Transverse colon (tissue), 4 donors: ENCODE measurements at regions not wholly inside any gene's neighbourhood (a gene's known extent, or its start where the extent isn't known, plus 50 kb on each side); places are given as distances from the start of the nearest gene placed in this dataset.

Source experiments
- DNase-seq: peaks from one replicate; pipeline ENCODE4 v3.0.0-alpha.2; 2019
- H3K27ac ChIP-seq, 4 donors: fragments of 200-600 bp; sonication (generic); 2 replicates each; pipeline ENCODE4 v1.5.1; 2016 to 2018; ENCODE audit warnings: inconsistent platforms in 4 of 4
- H3K27me3 ChIP-seq: fragments of 200-600 bp; sonication (generic); 2 replicates; pipeline ENCODE4 v1.5.1; 2017; ENCODE audit warnings: inconsistent platforms
- H3K36me3 ChIP-seq, 4 donors: fragments of 200-600 bp; sonication (generic); 2 replicates each; pipeline ENCODE4 v1.5.1; 2017 to 2019; ENCODE audit warnings: inconsistent platforms in 4 of 4
- H3K4me1 ChIP-seq, 4 donors: fragments of 200-600 bp; sonication (generic); 2 replicates each; pipeline ENCODE4 v1.5.1; 2017 to 2020; ENCODE audit warnings: inconsistent platforms in 4 of 4
- H3K4me3 ChIP-seq, 4 donors: fragments of 200-600 bp; sonication (generic); 1 replicate in 1 of 4; 2 replicates in 3 of 4; pipeline versions ENCODE4 v1.5.1 to v1.6.1; 2017 to 2019; ENCODE audit warnings: inconsistent platforms in 4 of 4
- H3K9me3 ChIP-seq, 2 donors: fragments of 200-600 bp; sonication (generic); 2 replicates each; pipeline ENCODE4 v1.5.1; 2017 to 2019; ENCODE audit warnings: inconsistent platforms in 2 of 2
- CTCF ChIP-seq, 5 experiments: fragments of 200-600 bp in 3 of 5; fragments of 450-650 bp in 2 of 5; sonication (generic) in 3 of 5; IDR thresholded peaks; 1 replicate in 2 of 5; 2 replicates in 3 of 5; pipeline ENCODE4 v1.5.1; 2016 to 2017; ENCODE audit warnings: antibody characterized with exemption in 5 of 5, inconsistent platforms in 3 of 5, mild to moderate bottlenecking in 2 of 5, moderate library complexity in 1 of 5
- EP300 ChIP-seq: sonication (generic); formaldehyde crosslinking; IDR thresholded peaks from one replicate; pipeline ENCODE4 v1.6.1; 2017; ENCODE audit warnings: antibody characterized with exemption, low read depth
- POLR2A ChIP-seq: fragments of 450-650 bp; IDR thresholded peaks from one replicate; pipeline ENCODE4 v1.6.1; 2016; ENCODE audit warnings: antibody characterized with exemption, mild to moderate bottlenecking, moderate library complexity
- POLR2AphosphoS5 ChIP-seq, 3 donors: sonication (generic); formaldehyde crosslinking; IDR thresholded peaks; one replicate each; pipeline ENCODE4 v1.6.1; 2016; ENCODE audit warnings: antibody characterized with exemption in 3 of 3
- WGBS, 2 donors: methylation state at CpG; one replicate each; pipeline ENCODE4 v1.1.5; 2018; ENCODE audit warnings: low coverage in 1 of 2; 5-methylcytosine and 5-hydroxymethylcytosine counted together
- in situ Hi-C, 4 donors: fragments of 200-750 bp; cut with MboI; loops; one replicate each; pipeline versions ENCODE4 v1.15.0 to v1.15.1; 2017; ENCODE audit warnings: low sequenced_read_pairs in 3 of 4, low pct_ligation_motif_present in 1 of 4, low pct_unique_long_range_greater_than_20kb in 1 of 4
- intact Hi-C: fragments of 100-400 bp; cut with DNase I; formaldehyde crosslinking; loops from one replicate; pipeline ENCODE4 v1.15.1; 2023; ENCODE audit warnings: low total_unique reads

- Histone ChIP-seq H3K27ac (no peak overlapping the region), H3K4me1 (peaks cover 0 to 12% (median 3%) of the 10 kb centered on the region in 4 donors), H3K9me3 (no peaks in the 10 kb centered on the region), H3K36me3 (no peaks in the 10 kb centered on the region), H3K27me3 (no peaks in the 10 kb centered on the region), H3K4me3 (no peak overlapping the region)
- no peak for DNase-seq
- intact Hi-C loops (no loop called here), in situ Hi-C loops (no loop called here)
- no peak for TF ChIP-seq CTCF (IDR thresholded peaks at IDR 0.05)
- no peak for TF ChIP-seq POLR2A
- TF ChIP-seq POLR2AphosphoS5 (IDR thresholded peaks at IDR 0.05), result no peak
- TF ChIP-seq EP300, result no peak
- WGBS, 2 donors, result 89 to 92% methylated on average over 7 to 8 of the region's 8 CpGs
Observed at GRCh38 chr4:26030780-26031179, 116.8 kb downstream of the SMIM20 start.

- TF ChIP-seq EP300, result no peak
- no peak for TF ChIP-seq POLR2A
- TF ChIP-seq CTCF (IDR thresholded peaks at IDR 0.05), result no peak
- TF ChIP-seq POLR2AphosphoS5 (IDR thresholded peaks at IDR 0.05), result no peak
- no peak for DNase-seq
- peak overlapping the region; percentile 37 to 62 (median 47) for H3K27ac ChIP-seq
- H3K9me3 ChIP-seq, result no peaks in the 10 kb centered on the region
- peaks cover 0 to 12% (median 3%) of the 10 kb centered on the region in 4 donors for H3K4me1 ChIP-seq
- H3K4me3 ChIP-seq, result no peak overlapping the region
- intact Hi-C loops (no loop called here), in situ Hi-C loops (no loop called here)
- H3K36me3 ChIP-seq, result no peaks in the 10 kb centered on the region
- WGBS, 2 donors, result 58 to 67% methylated on average over 4 of the region's 4 CpGs
- H3K27me3 ChIP-seq, result no peaks in the 10 kb centered on the region
Observed at GRCh38 chr4:26031704-26032103, 117.7 kb downstream of the SMIM20 start.

- in situ Hi-C loops, result no loop called here
- Histone ChIP-seq H3K4me1 (peaks cover 0 to 12% (median 3%) of the 10 kb centered on the region in 4 donors), H3K36me3 (no peaks in the 10 kb centered on the region), H3K4me3 (no peak overlapping the region), H3K9me3 (no peaks in the 10 kb centered on the region), H3K27ac (peak overlapping the region; percentile 37 to 62 (median 47)), H3K27me3 (no peaks in the 10 kb centered on the region)
- WGBS, 2 donors, result 91 to 93% methylated on average over 2 to 6 of the region's 6 CpGs
- intact Hi-C loops, result no loop called here
- TF ChIP-seq POLR2A (no peak), EP300 (no peak), CTCF (IDR thresholded peaks at IDR 0.05) (no peak), POLR2AphosphoS5 (IDR thresholded peaks at IDR 0.05) (no peak)
- no peak for DNase-seq
Observed at GRCh38 chr4:26032142-26032541, 118.1 kb downstream of the SMIM20 start.

- H3K4me1 ChIP-seq, result peaks cover 0 to 12% (median 3%) of the 10 kb centered on the region in 4 donors
- no peaks in the 10 kb centered on the region for H3K36me3 ChIP-seq
- intact Hi-C loops (no loop called here), in situ Hi-C loops (no loop called here)
- TF ChIP-seq CTCF (IDR thresholded peaks at IDR 0.05) (no peak), POLR2A (no peak), POLR2AphosphoS5 (IDR thresholded peaks at IDR 0.05) (no peak), EP300 (no peak)
- peak overlapping the region; percentile 37 to 62 (median 47) for H3K27ac ChIP-seq
- WGBS, 2 donors, result 70 to 76% methylated on average over 7 of the region's 7 CpGs
- DNase-seq, result no peak
- H3K27me3 ChIP-seq, result no peaks in the 10 kb centered on the region
- H3K4me3 ChIP-seq, result no peak overlapping the region
- H3K9me3 ChIP-seq, result no peaks in the 10 kb centered on the region
Observed at GRCh38 chr4:26032630-26033317, 118.8 kb downstream of the SMIM20 start.
